ENCODE measurements at regions not wholly inside any gene's neighbourhood (a gene's known extent, or its start where the extent isn't known, plus 50 kb on each side); places are given as distances from the start of the nearest gene placed in this dataset.

DNA sequence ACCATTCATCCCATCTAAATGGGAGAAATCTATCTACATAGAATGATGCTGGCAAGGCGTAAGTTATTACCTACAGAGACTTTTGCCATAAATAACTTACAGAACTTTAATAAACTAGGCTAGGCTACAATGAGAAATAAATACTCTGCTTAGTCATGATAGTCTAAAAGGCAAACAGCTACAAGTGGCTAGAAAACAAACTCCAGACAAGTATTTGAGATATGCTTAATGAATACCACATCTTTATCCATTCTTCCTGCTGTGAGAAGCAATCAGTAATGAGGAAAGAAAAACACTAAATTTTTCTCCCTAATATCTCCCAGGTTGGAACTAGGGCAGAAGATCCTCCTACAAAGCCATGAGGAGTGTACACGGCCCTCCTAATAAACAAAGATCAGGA, 187.0 kb upstream of the OLFM3 start:
- TF ChIP-seq CHCHD3 (CRISPR knock-in tag; IDR thresholded peaks at IDR 0.05): no peak
- no peak for TF ChIP-seq TOE1 (CRISPR knock-in tag; IDR thresholded peaks at IDR 0.05)
- TF ChIP-seq POLR2A (IDR thresholded peaks at IDR 0.05; ENCODE audit: insufficient read depth in 1 of 2, low read depth in 2 of 2, low read length in 2 of 2): no peak
- TF ChIP-seq SAFB2 (CRISPR knock-in tag; IDR thresholded peaks at IDR 0.05; ENCODE audit: borderline replicate concordance, low read depth): no peak
- TF ChIP-seq, protein P1, sequence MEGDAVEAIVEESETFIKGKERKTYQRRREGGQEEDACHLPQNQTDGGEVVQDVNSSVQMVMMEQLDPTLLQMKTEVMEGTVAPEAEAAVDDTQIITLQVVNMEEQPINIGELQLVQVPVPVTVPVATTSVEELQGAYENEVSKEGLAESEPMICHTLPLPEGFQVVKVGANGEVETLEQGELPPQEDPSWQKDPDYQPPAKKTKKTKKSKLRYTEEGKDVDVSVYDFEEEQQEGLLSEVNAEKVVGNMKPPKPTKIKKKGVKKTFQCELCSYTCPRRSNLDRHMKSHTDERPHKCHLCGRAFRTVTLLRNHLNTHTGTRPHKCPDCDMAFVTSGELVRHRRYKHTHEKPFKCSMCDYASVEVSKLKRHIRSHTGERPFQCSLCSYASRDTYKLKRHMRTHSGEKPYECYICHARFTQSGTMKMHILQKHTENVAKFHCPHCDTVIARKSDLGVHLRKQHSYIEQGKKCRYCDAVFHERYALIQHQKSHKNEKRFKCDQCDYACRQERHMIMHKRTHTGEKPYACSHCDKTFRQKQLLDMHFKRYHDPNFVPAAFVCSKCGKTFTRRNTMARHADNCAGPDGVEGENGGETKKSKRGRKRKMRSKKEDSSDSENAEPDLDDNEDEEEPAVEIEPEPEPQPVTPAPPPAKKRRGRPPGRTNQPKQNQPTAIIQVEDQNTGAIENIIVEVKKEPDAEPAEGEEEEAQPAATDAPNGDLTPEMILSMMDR (CRISPR knock-in tag; IDR thresholded peaks at IDR 0.05): no peak
- TF ChIP-seq ZNF615 (CRISPR knock-in tag; IDR thresholded peaks at IDR 0.05; ENCODE audit: borderline replicate concordance): no peak
- TF ChIP-seq CHD2 (IDR thresholded peaks at IDR 0.05; ENCODE audit: low read depth, low read length): no peak
- TF ChIP-seq, protein P2, sequence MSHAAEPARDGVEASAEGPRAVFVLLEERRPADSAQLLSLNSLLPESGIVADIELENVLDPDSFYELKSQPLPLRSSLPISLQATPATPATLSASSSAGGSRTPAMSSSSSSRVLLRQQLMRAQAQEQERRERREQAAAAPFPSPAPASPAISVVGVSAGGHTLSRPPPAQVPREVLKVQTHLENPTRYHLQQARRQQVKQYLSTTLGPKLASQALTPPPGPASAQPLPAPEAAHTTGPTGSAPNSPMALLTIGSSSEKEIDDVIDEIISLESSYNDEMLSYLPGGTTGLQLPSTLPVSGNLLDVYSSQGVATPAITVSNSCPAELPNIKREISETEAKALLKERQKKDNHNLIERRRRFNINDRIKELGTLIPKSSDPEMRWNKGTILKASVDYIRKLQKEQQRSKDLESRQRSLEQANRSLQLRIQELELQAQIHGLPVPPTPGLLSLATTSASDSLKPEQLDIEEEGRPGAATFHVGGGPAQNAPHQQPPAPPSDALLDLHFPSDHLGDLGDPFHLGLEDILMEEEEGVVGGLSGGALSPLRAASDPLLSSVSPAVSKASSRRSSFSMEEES (CRISPR knock-in tag; IDR thresholded peaks at IDR 0.05): no peak
- TF ChIP-seq, protein P3, sequence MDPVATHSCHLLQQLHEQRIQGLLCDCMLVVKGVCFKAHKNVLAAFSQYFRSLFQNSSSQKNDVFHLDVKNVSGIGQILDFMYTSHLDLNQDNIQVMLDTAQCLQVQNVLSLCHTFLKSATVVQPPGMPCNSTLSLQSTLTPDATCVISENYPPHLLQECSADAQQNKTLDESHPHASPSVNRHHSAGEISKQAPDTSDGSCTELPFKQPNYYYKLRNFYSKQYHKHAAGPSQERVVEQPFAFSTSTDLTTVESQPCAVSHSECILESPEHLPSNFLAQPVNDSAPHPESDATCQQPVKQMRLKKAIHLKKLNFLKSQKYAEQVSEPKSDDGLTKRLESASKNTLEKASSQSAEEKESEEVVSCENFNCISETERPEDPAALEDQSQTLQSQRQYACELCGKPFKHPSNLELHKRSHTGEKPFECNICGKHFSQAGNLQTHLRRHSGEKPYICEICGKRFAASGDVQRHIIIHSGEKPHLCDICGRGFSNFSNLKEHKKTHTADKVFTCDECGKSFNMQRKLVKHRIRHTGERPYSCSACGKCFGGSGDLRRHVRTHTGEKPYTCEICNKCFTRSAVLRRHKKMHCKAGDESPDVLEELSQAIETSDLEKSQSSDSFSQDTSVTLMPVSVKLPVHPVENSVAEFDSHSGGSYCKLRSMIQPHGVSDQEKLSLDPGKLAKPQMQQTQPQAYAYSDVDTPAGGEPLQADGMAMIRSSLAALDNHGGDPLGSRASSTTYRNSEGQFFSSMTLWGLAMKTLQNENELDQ (CRISPR knock-in tag; IDR thresholded peaks at IDR 0.05; ENCODE audit: borderline replicate concordance): no peak
- TF ChIP-seq, protein P4, sequence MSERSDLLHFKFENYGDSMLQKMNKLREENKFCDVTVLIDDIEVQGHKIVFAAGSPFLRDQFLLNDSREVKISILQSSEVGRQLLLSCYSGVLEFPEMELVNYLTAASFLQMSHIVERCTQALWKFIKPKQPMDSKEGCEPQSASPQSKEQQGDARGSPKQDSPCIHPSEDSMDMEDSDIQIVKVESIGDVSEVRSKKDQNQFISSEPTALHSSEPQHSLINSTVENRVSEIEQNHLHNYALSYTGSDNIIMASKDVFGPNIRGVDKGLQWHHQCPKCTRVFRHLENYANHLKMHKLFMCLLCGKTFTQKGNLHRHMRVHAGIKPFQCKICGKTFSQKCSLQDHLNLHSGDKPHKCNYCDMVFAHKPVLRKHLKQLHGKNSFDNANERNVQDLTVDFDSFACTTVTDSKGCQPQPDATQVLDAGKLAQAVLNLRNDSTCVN (CRISPR knock-in tag; IDR thresholded peaks at IDR 0.05; ENCODE audit: borderline replicate concordance): no peak
- TF ChIP-seq SP1 (IDR thresholded peaks at IDR 0.05): no peak
- no peak for TF ChIP-seq SP1 (CRISPR knock-in tag; IDR thresholded peaks at IDR 0.05)
